ENCODE measurements at regions not wholly inside any gene's neighbourhood (a gene's known extent, or its start where the extent isn't known, plus 50 kb on each side); places are given as distances from the start of the nearest gene placed in this dataset.
"Not testable (repeated sequence)": the region's sequence is repeated elsewhere in the genome, so short reads cannot be mapped to it uniquely, and the experiment has no call there.

DNA sequence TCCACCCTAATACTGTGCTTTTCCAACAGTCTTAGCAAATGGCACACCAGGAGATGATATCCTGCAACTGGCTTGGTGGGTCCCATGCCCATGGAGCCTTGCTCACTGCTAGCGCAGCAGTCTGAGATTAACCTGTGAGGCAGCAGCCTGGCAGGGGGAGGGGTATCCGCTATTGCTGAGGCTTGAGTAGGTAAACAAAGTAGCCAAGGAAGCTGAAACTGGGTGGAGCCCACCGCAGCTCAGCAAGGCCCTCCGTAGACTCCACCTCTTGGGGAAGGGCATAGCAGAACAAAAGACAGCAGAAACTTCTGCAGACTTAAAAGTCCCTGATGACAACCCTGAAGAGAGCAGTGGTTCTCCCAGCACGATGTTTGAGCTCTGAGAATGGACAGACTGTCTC, 399.0 kb downstream of the CCSER2 start:
- DNase-seq, result no peak
- CTCF ChIA-PET, result no interaction called here
- H3K9me3 Mint-ChIP-seq (ENCODE audit: low read depth, unreplicated experiment), result no peaks in the 10 kb centered on the region

DNA sequence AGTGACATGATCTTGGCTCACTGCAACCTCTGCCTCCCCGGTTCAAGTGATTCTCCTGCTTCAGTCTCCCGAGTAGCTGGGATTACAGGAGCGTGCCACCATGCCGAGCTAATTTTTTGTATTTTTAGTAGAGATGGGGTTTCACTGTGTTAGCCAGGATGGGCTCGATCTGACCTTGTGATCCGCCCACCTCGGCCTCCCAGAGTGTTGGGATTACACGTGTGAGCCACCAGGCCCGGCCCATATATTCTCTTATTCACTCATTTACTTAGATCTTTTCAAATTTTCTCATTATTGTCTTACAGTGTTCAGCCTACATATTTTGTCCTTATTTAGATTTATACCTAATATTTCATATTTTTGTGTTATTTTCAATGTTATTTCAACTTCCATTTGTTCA, 410.7 kb downstream of the CCSER2 start:
- CTCF ChIA-PET; H3K36me3 Mint-ChIP-seq (ENCODE audit: insufficient read depth, unreplicated experiment); H3K27me3 Mint-ChIP-seq (ENCODE audit: unreplicated experiment); H3K4me1 Mint-ChIP-seq (ENCODE audit: low read depth, unreplicated experiment); intact Hi-C loops (cut with micrococcal nuclease; ENCODE audit: unreplicated experiment); H3K4me3 Mint-ChIP-seq (ENCODE audit: low read depth, unreplicated experiment); H3K27ac Mint-ChIP-seq (ENCODE audit: unreplicated experiment); BruUV-seq (replicated peaks); DNase-seq; H3K9me3 Mint-ChIP-seq (ENCODE audit: low read depth, unreplicated experiment): not testable (repeated sequence)

More for the DNA sequence above, 399.0 kb downstream of the CCSER2 start:
- Mint-ChIP-seq H3K4me3 (ENCODE audit: low read depth, unreplicated experiment) (no peak overlapping the region), H3K4me1 (ENCODE audit: low read depth, unreplicated experiment) (peaks cover 2% of the 10 kb centered on the region), H3K27ac (ENCODE audit: unreplicated experiment) (no peak overlapping the region), H3K36me3 (ENCODE audit: insufficient read depth, unreplicated experiment) (no peaks in the 10 kb centered on the region), H3K27me3 (ENCODE audit: unreplicated experiment) (peaks cover 14% of the 10 kb centered on the region)
- intact Hi-C loops (cut with micrococcal nuclease; ENCODE audit: unreplicated experiment), result no loop called here
- TF ChIP-seq, protein P1, sequence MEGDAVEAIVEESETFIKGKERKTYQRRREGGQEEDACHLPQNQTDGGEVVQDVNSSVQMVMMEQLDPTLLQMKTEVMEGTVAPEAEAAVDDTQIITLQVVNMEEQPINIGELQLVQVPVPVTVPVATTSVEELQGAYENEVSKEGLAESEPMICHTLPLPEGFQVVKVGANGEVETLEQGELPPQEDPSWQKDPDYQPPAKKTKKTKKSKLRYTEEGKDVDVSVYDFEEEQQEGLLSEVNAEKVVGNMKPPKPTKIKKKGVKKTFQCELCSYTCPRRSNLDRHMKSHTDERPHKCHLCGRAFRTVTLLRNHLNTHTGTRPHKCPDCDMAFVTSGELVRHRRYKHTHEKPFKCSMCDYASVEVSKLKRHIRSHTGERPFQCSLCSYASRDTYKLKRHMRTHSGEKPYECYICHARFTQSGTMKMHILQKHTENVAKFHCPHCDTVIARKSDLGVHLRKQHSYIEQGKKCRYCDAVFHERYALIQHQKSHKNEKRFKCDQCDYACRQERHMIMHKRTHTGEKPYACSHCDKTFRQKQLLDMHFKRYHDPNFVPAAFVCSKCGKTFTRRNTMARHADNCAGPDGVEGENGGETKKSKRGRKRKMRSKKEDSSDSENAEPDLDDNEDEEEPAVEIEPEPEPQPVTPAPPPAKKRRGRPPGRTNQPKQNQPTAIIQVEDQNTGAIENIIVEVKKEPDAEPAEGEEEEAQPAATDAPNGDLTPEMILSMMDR (IDR thresholded peaks at IDR 0.05; ENCODE audit: unreplicated experiment), result no peak
- BruUV-seq (replicated peaks), result no TSS peak

DNA sequence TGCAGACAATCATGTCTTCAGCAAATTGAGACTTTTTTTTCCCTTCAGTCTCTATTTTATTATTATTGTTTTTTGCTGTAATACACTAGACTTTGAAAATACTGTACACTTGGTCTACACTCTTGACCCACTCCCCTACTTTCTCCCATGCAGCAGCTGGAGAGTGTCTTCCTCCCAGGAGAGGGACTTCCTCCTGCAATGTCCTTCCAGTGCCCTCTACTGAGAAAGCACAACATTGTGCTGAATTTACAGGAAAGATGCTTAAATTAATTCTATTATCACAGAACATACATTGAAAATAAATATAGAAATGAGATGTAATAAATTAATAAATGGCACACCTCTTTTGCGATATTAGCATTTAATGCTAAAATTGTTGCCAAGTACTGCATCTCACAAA, 411.3 kb downstream of the CCSER2 start:
- Mint-ChIP-seq H3K27ac (ENCODE audit: unreplicated experiment) (no peak overlapping the region), H3K36me3 (ENCODE audit: insufficient read depth, unreplicated experiment) (no peaks in the 10 kb centered on the region), H3K4me1 (ENCODE audit: low read depth, unreplicated experiment) (no peaks in the 10 kb centered on the region), H3K9me3 (ENCODE audit: low read depth, unreplicated experiment) (no peaks in the 10 kb centered on the region), H3K27me3 (ENCODE audit: unreplicated experiment) (no peaks in the 10 kb centered on the region), H3K4me3 (ENCODE audit: low read depth, unreplicated experiment) (no peak overlapping the region)
- CTCF ChIA-PET, result no interaction called here
- DNase-seq, result no peak
- BruUV-seq (replicated peaks), result no TSS peak
- intact Hi-C loops (cut with micrococcal nuclease; ENCODE audit: unreplicated experiment), result no loop called here
- TF ChIP-seq, protein P1 (IDR thresholded peaks at IDR 0.05; ENCODE audit: unreplicated experiment), result no peak

DNA sequence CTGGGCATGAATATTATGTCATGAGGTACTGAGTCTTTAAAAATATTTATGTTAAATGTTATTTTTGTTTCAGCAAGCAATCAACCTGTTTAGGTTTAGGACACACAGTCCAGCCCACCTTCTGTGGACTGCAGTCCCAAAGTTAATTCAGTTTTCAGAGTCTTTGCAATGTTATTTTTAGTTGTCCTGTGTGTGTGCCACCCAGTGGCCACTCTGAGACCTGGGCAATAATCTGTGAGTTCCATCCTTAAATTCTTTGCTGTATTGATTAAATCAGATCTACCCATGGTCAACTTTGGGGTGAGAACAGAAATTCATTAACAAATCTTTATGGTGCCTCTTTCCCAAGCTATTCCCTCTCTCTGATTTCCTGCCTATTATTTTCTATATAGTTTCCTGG, 415.1 kb downstream of the CCSER2 start:
- CTCF ChIA-PET, result interaction anchor here (1.5 kb wide), 1 partner anchor 130 kb away, joined by 7 read pairs; no protein-coding TSS in a partner anchor
- H3K4me1 Mint-ChIP-seq (ENCODE audit: low read depth, unreplicated experiment), result no peaks in the 10 kb centered on the region
- no peak overlapping the region for H3K4me3 Mint-ChIP-seq (ENCODE audit: low read depth, unreplicated experiment)
- TF ChIP-seq, protein P1 (IDR thresholded peaks at IDR 0.05; ENCODE audit: unreplicated experiment), result peak; percentile 28
- H3K27ac Mint-ChIP-seq (ENCODE audit: unreplicated experiment), result no peak overlapping the region
- intact Hi-C loops (cut with micrococcal nuclease; ENCODE audit: unreplicated experiment), result loop anchor here (1.0 kb wide), 1 partner anchor 130 kb away; no protein-coding TSS in a partner anchor
- H3K9me3 Mint-ChIP-seq (ENCODE audit: low read depth, unreplicated experiment), result no peaks in the 10 kb centered on the region
- DNase-seq, result no peak
- H3K36me3 Mint-ChIP-seq (ENCODE audit: insufficient read depth, unreplicated experiment), result no peaks in the 10 kb centered on the region
- H3K27me3 Mint-ChIP-seq (ENCODE audit: unreplicated experiment), result no peaks in the 10 kb centered on the region
- BruUV-seq (replicated peaks), result no TSS peak

DNA sequence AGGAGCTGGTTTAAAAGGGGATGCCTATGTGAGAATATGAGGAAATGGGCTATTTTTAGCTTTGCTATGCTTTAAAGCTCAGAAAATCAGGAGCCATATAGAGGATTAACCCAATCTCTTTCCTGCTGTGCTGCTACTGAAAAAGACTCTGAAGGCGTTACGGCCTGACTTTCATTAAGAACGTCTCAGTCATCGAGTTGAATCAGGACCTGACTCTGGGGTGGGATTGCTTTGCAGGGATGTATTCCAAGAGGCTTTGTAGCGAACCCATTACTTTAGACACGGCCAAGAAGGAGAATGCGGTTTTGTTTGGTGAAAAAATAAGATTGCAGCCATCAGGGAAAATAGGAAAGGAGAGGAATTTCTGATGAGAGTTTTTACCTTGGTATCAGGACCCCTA, 426.9 kb downstream of the CCSER2 start:
- CTCF ChIA-PET, result no interaction called here
- no TSS peak for BruUV-seq (replicated peaks)
- H3K27ac Mint-ChIP-seq (ENCODE audit: unreplicated experiment), result no peak overlapping the region

DNA sequence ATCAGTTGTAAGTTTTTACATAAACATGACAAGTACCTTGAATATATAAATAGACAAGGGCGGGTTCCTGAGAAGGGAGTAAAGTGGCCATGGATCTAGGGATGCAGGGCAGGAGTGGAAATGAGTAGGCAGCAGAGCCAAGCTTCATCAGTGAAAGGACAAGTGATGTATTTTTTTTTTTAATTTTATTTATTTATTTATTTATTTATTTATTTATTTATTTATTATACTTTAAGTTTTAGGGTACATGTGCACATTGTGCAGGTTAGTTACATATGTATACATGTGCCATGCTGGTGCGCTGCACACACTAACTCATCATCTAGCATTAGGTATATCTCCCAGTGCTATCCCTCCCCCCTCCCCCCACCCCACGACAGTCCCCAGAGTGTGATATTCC, 428.3 kb downstream of the CCSER2 start:
- H3K27me3 Mint-ChIP-seq (ENCODE audit: unreplicated experiment), result peaks cover 40% of the 10 kb centered on the region
- H3K36me3 Mint-ChIP-seq (ENCODE audit: insufficient read depth, unreplicated experiment); intact Hi-C loops (cut with micrococcal nuclease; ENCODE audit: unreplicated experiment); CTCF ChIA-PET; BruUV-seq (replicated peaks); H3K4me1 Mint-ChIP-seq (ENCODE audit: low read depth, unreplicated experiment); H3K27ac Mint-ChIP-seq (ENCODE audit: unreplicated experiment); H3K4me3 Mint-ChIP-seq (ENCODE audit: low read depth, unreplicated experiment); H3K9me3 Mint-ChIP-seq (ENCODE audit: low read depth, unreplicated experiment); DNase-seq: not testable (repeated sequence)

More for the DNA sequence above, 426.9 kb downstream of the CCSER2 start:
- Mint-ChIP-seq H3K4me3 (ENCODE audit: low read depth, unreplicated experiment) (no peak overlapping the region), H3K4me1 (ENCODE audit: low read depth, unreplicated experiment) (no peaks in the 10 kb centered on the region), H3K9me3 (ENCODE audit: low read depth, unreplicated experiment) (no peaks in the 10 kb centered on the region), H3K36me3 (ENCODE audit: insufficient read depth, unreplicated experiment) (no peaks in the 10 kb centered on the region), H3K27me3 (ENCODE audit: unreplicated experiment) (peaks cover 47% of the 10 kb centered on the region)
- TF ChIP-seq, protein P1 (IDR thresholded peaks at IDR 0.05; ENCODE audit: unreplicated experiment), result no peak
- DNase-seq, result no peak
- intact Hi-C loops (cut with micrococcal nuclease; ENCODE audit: unreplicated experiment), result no loop called here

DNA sequence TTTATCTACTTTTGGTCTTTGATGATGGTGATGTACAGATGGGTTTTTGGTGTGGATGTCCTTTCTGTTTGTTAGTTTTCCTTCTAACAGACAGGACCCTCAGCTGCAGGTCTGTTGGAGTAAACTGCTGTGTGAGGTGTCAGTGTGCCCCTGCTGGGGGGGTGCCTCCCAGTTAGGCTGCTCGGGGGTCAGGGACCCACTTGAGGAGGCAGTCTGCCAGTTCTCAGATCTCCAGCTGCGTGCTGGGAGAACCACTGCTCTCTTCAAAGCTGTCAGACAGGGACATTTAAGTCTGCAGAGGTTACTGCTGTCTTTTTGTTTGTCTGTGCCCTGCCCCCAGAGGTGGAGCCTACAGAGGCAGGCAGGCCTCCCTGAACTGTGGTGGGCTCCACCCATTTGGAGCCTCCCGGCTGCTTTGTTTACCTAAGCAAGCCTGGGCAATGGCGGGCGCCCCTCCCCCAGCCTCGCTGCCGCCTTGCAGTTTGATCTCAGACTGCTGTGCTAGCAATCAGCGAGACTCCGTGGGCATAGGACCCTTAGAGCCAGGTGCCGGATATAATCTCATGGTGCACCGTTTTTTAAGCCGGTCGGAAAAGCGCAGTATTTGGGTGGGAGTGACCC, 433.7 kb downstream of the CCSER2 start:
- BruUV-seq (replicated peaks); H3K27ac Mint-ChIP-seq (ENCODE audit: unreplicated experiment); H3K4me3 Mint-ChIP-seq (ENCODE audit: low read depth, unreplicated experiment); H3K36me3 Mint-ChIP-seq (ENCODE audit: insufficient read depth, unreplicated experiment); DNase-seq; intact Hi-C loops (cut with micrococcal nuclease; ENCODE audit: unreplicated experiment); H3K4me1 Mint-ChIP-seq (ENCODE audit: low read depth, unreplicated experiment); H3K9me3 Mint-ChIP-seq (ENCODE audit: low read depth, unreplicated experiment); CTCF ChIA-PET: not testable (repeated sequence)
- peaks cover 23% of the 10 kb centered on the region for H3K27me3 Mint-ChIP-seq (ENCODE audit: unreplicated experiment)
